Retinal pigment epithelial cell (primary cell): ENCODE measurements at regions not wholly inside any gene's neighbourhood (a gene's known extent, or its start where the extent isn't known, plus 50 kb on each side); places are given as distances from the start of the nearest gene placed in this dataset.

Source experiments
- DNase-seq: peaks from one replicate; pipeline ENCODE4 v3.0.0-alpha.2; 2010; ENCODE audit warnings: low read depth
- H3K4me3 ChIP-seq: 2 replicates; pipeline ENCODE4 v1.5.1; 2011; ENCODE audit warnings: mild to moderate bottlenecking, low read length, control low read depth, moderate library complexity
- CTCF ChIP-seq: conservative IDR thresholded peaks from 2 replicates; pipeline ENCODE4 v1.5.1; 2011; ENCODE audit warnings: low read depth, low read length, control low read depth, inconsistent platforms

GRCh38 chr13:100881291-100881864, 206.8 kb upstream of the TMTC4 start:
- no peak for DNase-seq
- no peak overlapping the region for H3K4me3 ChIP-seq
- no peak for TF ChIP-seq CTCF

- no peak for DNase-seq
- TF ChIP-seq CTCF, result no peak
- H3K4me3 ChIP-seq, result no peak overlapping the region
These were observed 205.6 kb upstream of the TMTC4 start for GRCh38 chr13:100880166-100880565.

GRCh38 chr13:100879255-100879654, 204.7 kb upstream of the TMTC4 start:
- TF ChIP-seq CTCF, result no peak

GRCh38 chr13:100876044-100876403, 201.4 kb upstream of the TMTC4 start:
- no peak for DNase-seq
- H3K4me3 ChIP-seq, result no peak overlapping the region
- no peak for TF ChIP-seq CTCF

More at GRCh38 chr13:100879255-100879654, 204.7 kb upstream of the TMTC4 start:
- no peak for DNase-seq
- no peak overlapping the region for H3K4me3 ChIP-seq

GRCh38 chr13:100875392-100876043, 200.9 kb upstream of the TMTC4 start:
- DNase-seq, result peak; percentile 87
- no peak overlapping the region for H3K4me3 ChIP-seq
- TF ChIP-seq CTCF, result no peak

GRCh38 chr13:100872761-100873160, 198.2 kb upstream of the TMTC4 start:
- DNase-seq, result no peak
- TF ChIP-seq CTCF, result no peak
- no peak overlapping the region for H3K4me3 ChIP-seq

- no peak for DNase-seq
- no peak for TF ChIP-seq CTCF
- H3K4me3 ChIP-seq, result no peak overlapping the region
These were observed 196.3 kb upstream of the TMTC4 start for GRCh38 chr13:100870898-100871297.
